ENCODE measurements at regions not wholly inside any gene's neighbourhood (a gene's known extent, or its start where the extent isn't known, plus 50 kb on each side); places are given as distances from the start of the nearest gene placed in this dataset.

- TF ChIP-seq CTCF (IDR thresholded peaks at IDR 0.05) (no peak), NPAS2 (CRISPR knock-in tag; IDR thresholded peaks at IDR 0.05; ENCODE audit: borderline replicate concordance) (no peak), ZFP36 (IDR thresholded peaks at IDR 0.05; ENCODE audit: borderline replicate concordance, partially characterized antibody) (no peak), ZNF302 (CRISPR knock-in tag; IDR thresholded peaks at IDR 0.05) (no peak), PHF8 (IDR thresholded peaks at IDR 0.05; ENCODE audit: borderline replicate concordance, low read depth) (no peak), HMGXB4 (CRISPR knock-in tag; IDR thresholded peaks at IDR 0.05; ENCODE audit: borderline replicate concordance) (no peak), E2F6 (IDR thresholded peaks at IDR 0.05; ENCODE audit: borderline replicate concordance, low read depth) (no peak), POLR2A (IDR thresholded peaks at IDR 0.05; ENCODE audit: low read length) (no peak), CHD2 (IDR thresholded peaks at IDR 0.05; ENCODE audit: low read length, partially characterized antibody) (no peak)
These were observed 103.1 kb upstream of the UNC5C start for GRCh38 chr4:95651891-95652290.
